Upper lobe of right lung (tissue), 1 donor: ENCODE measurements at regions not wholly inside any gene's neighbourhood (a gene's known extent, or its start where the extent isn't known, plus 50 kb on each side); places are given as distances from the start of the nearest gene placed in this dataset.
"Not testable (repeated sequence)": the region's sequence is repeated elsewhere in the genome, so short reads cannot be mapped to it uniquely, and the experiment has no call there.

ENCODE experiments used
- ATAC-seq: fragments of 200-7000 bp; cut with Tn5 transposase; one replicate; pipeline ENCODE4 v1.9.1; 2020; ENCODE audit warnings: mild to moderate bottlenecking, moderate library complexity
- DNase-seq: peaks from one replicate; pipeline ENCODE4 v3.0.0-alpha.2; 2020
- H3K27ac ChIP-seq: fragments of 200-600 bp; one replicate; pipeline ENCODE4 v1.8.0; 2022
- H3K27me3 ChIP-seq: fragments of 200-600 bp; one replicate; pipeline ENCODE4 v1.8.0; 2022; ENCODE audit warnings: mild to moderate bottlenecking
- H3K36me3 ChIP-seq: fragments of 200-600 bp; one replicate; pipeline ENCODE4 v1.8.0; 2022
- H3K4me1 ChIP-seq: fragments of 200-600 bp; one replicate; pipeline ENCODE4 v1.8.0; 2022
- H3K4me3 ChIP-seq: fragments of 200-600 bp; one replicate; pipeline ENCODE4 v1.8.0; 2022; ENCODE audit warnings: mild to moderate bottlenecking
- H3K9me3 ChIP-seq: fragments of 200-600 bp; one replicate; pipeline ENCODE4 v1.8.0; 2022
- intact Hi-C: fragments of 100-400 bp; cut with DNase I; formaldehyde crosslinking; loops from one replicate; pipeline ENCODE4 v1.11.0; 2022
- TF ChIP-seq, protein P1 (sequence below): fragments of 200-600 bp; IDR thresholded peaks from one replicate; pipeline ENCODE4 v1.8.0; 2022; ENCODE audit warnings: antibody characterized with exemption
- donor health status: DM: no; HTN: yes; CAD: no; lungs with severe emphysema.

DNA sequence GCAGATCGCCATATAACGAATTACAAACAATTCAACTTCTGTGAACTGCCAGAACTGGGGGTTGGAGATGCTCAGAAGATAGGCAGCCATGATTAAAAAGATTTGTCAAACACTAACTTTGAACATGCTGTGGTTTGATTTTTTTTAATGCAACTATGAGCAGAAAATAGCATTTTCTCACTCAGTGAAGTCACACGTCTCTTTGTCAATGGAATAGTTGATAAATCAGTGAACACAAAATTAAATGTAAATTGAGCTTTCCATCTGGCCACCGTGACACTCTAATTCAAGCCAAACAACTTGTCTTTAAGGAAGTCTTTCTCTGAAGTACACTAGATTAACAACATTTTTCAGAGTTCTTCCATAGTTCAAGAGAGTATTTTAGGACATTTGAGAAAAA is 228.6 kb upstream of the LINC00305 start:
- DNase-seq = no peak
- ATAC-seq = no peak
- TF ChIP-seq, protein P1, sequence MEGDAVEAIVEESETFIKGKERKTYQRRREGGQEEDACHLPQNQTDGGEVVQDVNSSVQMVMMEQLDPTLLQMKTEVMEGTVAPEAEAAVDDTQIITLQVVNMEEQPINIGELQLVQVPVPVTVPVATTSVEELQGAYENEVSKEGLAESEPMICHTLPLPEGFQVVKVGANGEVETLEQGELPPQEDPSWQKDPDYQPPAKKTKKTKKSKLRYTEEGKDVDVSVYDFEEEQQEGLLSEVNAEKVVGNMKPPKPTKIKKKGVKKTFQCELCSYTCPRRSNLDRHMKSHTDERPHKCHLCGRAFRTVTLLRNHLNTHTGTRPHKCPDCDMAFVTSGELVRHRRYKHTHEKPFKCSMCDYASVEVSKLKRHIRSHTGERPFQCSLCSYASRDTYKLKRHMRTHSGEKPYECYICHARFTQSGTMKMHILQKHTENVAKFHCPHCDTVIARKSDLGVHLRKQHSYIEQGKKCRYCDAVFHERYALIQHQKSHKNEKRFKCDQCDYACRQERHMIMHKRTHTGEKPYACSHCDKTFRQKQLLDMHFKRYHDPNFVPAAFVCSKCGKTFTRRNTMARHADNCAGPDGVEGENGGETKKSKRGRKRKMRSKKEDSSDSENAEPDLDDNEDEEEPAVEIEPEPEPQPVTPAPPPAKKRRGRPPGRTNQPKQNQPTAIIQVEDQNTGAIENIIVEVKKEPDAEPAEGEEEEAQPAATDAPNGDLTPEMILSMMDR = no peak

DNA sequence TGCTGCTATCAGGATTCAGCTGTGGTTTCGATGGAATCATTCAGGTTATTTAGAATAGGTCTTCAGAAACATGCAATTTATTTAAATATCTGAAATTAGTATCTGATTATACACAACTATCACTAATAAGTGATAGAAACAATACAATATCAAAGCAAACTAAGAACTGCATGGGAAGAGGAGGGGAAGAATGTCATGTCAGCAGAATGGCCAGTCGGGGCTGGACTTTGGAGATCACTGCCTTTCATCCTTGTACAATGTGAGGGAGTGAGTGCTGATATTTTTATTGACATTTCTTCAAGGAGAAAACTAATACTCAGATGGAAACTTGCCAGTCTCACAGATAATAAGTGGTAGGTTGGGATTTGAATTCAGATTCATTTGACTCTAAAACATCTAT is 224.0 kb upstream of the LINC00305 start:
- H3K4me1 ChIP-seq = no peaks in the 10 kb centered on the region
- H3K27ac ChIP-seq = no peak overlapping the region
- H3K4me3 ChIP-seq = no peak overlapping the region
- no peaks in the 10 kb centered on the region for H3K9me3 ChIP-seq
- no peak for DNase-seq
- intact Hi-C loops = no loop called here
- H3K36me3 ChIP-seq = no peaks in the 10 kb centered on the region
- no peak for ATAC-seq
- TF ChIP-seq, protein P1 = no peak
- no peaks in the 10 kb centered on the region for H3K27me3 ChIP-seq

More for the DNA sequence above, 228.6 kb upstream of the LINC00305 start:
- Histone ChIP-seq H3K36me3 (no peaks in the 10 kb centered on the region), H3K27ac (no peak overlapping the region), H3K27me3 (no peaks in the 10 kb centered on the region), H3K4me1 (no peaks in the 10 kb centered on the region), H3K4me3 (no peak overlapping the region), H3K9me3 (no peaks in the 10 kb centered on the region)
- intact Hi-C loops = no loop called here

DNA sequence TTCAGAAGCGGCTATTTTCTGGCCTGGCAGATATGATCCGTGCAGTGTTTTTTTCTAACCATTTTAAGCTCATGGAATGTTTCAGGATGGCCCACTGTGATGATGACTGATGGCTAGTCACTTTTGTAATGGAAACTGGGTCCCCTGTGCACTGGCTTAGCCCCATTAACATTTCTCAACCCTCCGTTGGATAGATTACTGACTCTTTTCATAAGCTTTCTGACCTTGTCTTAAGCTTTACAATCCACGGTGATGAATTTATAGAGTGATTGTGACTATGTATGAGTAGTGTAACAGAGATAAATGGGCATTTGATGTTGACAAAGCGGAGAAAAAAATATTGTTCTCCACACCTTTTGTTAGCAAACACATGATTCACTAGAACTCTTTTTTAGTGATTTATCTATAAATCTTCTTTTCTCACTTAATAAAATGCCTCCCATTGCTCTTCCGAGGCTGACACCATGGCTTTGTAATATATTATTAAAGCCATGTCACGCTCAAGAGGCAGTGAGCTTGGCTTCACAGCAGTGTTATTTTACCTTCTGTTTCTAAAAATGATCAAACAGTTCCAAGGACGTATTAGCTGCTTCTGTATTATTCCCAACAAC is 221.0 kb upstream of the LINC00305 start:
- ATAC-seq, H3K4me1 ChIP-seq, H3K27ac ChIP-seq, H3K4me3 ChIP-seq, H3K36me3 ChIP-seq, DNase-seq, intact Hi-C loops, H3K27me3 ChIP-seq, H3K9me3 ChIP-seq: not testable (repeated sequence)

DNA sequence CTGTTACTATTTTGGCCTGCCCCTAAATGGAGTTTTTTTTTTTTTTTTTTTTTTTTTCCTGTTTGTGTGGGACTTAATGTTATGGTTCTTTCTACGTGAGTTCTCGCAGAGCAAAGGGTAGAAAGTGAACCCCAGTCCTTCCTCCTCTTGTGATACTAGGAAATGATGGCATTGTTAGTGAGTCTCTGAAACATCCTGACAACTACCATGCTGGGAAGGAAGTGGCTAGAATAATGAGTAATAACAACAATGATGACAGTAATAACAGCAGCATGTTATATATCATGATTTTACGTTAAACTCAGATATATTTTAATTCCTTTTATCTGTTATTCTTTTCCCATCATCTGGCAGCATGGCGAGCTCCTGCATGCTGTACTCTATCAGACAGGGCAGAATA is 216.2 kb upstream of the LINC00305 start:
- H3K27me3 ChIP-seq = no peaks in the 10 kb centered on the region
- H3K4me3 ChIP-seq = no peak overlapping the region
- no peaks in the 10 kb centered on the region for H3K36me3 ChIP-seq
- DNase-seq (no peak), ATAC-seq (no peak)
- intact Hi-C loops = no loop called here
- TF ChIP-seq, protein P1 = no peak
- H3K9me3 ChIP-seq = no peaks in the 10 kb centered on the region
- H3K4me1 ChIP-seq = no peaks in the 10 kb centered on the region
- no peak overlapping the region for H3K27ac ChIP-seq

DNA sequence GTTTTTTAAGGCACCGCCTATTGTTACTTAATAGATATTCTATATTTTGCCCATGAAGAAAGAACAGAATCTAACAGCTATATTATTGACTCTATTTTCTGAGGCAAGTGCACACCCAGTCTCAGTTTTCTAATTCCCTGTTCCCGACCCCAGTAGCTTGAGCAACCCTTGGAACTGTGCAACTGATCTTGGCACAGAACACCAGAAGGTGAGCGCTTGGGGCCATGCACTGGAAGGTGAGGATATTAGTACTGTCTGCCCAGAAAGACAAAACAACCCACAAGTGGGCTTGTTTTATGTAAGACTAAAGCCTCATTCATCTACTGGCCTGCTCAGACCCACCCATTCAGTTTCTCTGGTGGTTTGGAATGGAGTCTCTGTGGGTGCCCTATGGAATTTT is 188.8 kb upstream of the LINC00305 start:
- H3K36me3 ChIP-seq = no peaks in the 10 kb centered on the region
- DNase-seq (no peak), ATAC-seq (no peak)
- H3K4me1 ChIP-seq = no peaks in the 10 kb centered on the region
- no peaks in the 10 kb centered on the region for H3K9me3 ChIP-seq
- H3K27me3 ChIP-seq = no peaks in the 10 kb centered on the region
- TF ChIP-seq, protein P1 = no peak
- no peak overlapping the region for H3K27ac ChIP-seq
- intact Hi-C loops = no loop called here
- no peak overlapping the region for H3K4me3 ChIP-seq

DNA sequence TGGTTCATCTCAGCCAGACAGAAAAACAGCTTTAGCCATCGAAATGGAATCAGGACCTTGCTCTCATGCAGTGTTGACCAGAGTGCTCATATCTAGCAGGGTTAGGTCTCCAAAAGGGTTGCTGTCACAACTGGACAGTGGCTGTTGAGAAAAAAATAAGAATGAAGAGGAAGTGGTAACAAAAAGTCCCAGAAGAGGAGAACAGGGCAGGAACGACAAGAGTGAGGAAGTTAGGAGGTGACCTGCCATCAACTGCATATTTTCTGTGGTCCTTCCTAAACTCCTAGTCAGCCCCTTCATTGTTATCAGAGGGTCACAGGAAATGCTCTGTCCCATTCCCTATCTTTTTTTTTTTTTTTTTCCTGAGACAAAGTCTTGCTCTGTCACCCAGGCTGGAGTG is 188.1 kb upstream of the LINC00305 start:
- Histone ChIP-seq H3K27me3 (no peaks in the 10 kb centered on the region), H3K27ac (no peak overlapping the region), H3K9me3 (no peaks in the 10 kb centered on the region), H3K4me3 (no peak overlapping the region), H3K4me1 (no peaks in the 10 kb centered on the region), H3K36me3 (no peaks in the 10 kb centered on the region)
- DNase-seq = no peak
- TF ChIP-seq, protein P1 = no peak
- no peak for ATAC-seq
- intact Hi-C loops = no loop called here
